Neural crest cell (in vitro differentiated cells): ENCODE measurements at regions not wholly inside any gene's neighbourhood (a gene's known extent, or its start where the extent isn't known, plus 50 kb on each side); places are given as distances from the start of the nearest gene placed in this dataset.

Experiments used
- DNase-seq: peaks from one replicate; pipeline ENCODE4 v3.0.0; 2021; ENCODE audit warnings: low read depth, mixed read lengths, low spot score
- H3K27ac Mint-ChIP-seq: one replicate; pipeline ENCODE4 v1.8.0; 2021; ENCODE audit warnings: mild to moderate bottlenecking, mixed read lengths; ENCODE audit not compliant: unreplicated experiment
- H3K27me3 Mint-ChIP-seq: 2 replicates; pipeline ENCODE4 v1.8.0; 2021; ENCODE audit warnings: low read depth, mild to moderate bottlenecking, mixed read lengths
- H3K36me3 Mint-ChIP-seq: 2 replicates; pipeline ENCODE4 v1.8.0; 2021; ENCODE audit warnings: low read depth, mild to moderate bottlenecking, mixed read lengths
- H3K4me1 Mint-ChIP-seq: 2 replicates; pipeline ENCODE4 v1.8.0; 2021; ENCODE audit warnings: mixed read lengths
- H3K4me3 Mint-ChIP-seq: one replicate; pipeline ENCODE4 v1.8.0; 2021; ENCODE audit warnings: mild to moderate bottlenecking, mixed read lengths
- H3K9me3 Mint-ChIP-seq: 2 replicates; pipeline ENCODE4 v1.8.0; 2021; ENCODE audit warnings: mixed read lengths
- CTCF ChIP-seq: fragments of 200-600 bp; sonication (generic); conservative IDR thresholded peaks from 2 replicates; pipeline ENCODE4 v1.5.0; 2021; ENCODE audit warnings: antibody characterized with exemption, mild to moderate bottlenecking

DNA sequence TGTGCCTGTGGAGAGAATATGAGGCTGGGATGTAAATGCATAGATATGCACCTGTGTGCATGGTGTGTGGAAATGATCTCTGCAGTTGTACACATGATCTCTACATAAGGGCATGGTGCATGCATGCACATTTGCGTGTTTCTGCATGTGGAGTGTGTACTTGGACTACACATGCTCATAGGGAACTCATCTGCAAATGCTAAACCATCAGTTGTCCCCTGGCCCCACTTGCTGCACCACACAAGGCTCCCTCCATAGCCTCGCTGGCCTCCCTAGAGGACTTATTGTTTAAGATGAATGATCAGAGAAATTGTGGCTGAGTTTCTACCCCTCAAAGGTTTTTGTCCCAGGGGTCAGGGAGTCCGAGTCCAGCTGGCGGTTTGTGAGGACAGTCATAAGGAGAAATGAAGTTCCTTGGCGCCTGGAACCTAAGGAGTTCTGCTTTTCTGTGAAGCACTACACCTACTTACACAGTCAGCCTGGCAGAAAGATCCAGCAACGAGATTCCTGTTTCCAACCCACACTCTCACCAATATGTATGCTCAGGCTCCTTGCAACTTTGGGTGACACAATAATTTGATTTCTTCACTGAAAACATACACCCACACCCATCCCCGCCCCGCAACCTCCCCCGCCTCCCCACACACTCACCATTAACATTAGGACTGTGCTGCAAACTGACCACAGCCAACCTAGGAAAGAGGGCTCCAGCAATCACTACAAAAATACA, 79.9 kb upstream of the CPEB4 start:
- Mint-ChIP-seq H3K36me3 (peaks cover 3% of the 10 kb centered on the region), H3K4me1 (no peaks in the 10 kb centered on the region), H3K4me3 (no peak overlapping the region), H3K9me3 (peaks cover 11% of the 10 kb centered on the region), H3K27me3 (no peaks in the 10 kb centered on the region), H3K27ac (no peak overlapping the region)
- no peak for TF ChIP-seq CTCF
- no peak for DNase-seq

DNA sequence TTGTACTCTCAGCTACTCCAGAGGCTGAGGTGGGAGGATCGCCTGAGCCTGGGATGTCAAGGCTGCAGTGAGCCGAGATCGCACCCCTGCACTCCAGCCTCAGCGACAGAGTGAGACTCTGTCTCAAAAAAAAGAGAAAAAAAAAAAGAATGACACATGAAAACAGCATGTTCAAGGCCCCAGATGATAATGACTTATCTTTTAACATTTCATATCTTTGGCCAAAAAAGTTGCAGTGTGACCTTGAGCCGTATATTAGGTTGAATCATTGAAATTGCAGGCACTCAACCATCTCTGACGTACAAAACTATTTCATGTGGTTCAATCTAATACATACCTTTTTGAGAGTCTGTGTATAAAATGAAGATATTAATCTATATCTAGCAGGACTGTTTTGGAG, 79.1 kb upstream of the CPEB4 start:
- Mint-ChIP-seq H3K27me3 (no peaks in the 10 kb centered on the region), H3K36me3 (peaks cover 3% of the 10 kb centered on the region), H3K4me3 (no peak overlapping the region), H3K9me3 (peaks cover 11% of the 10 kb centered on the region), H3K4me1 (no peaks in the 10 kb centered on the region), H3K27ac (no peak overlapping the region)
- no peak for DNase-seq
- TF ChIP-seq CTCF, result no peak

GRCh38 chr5:173812811-173813550, 75.2 kb upstream of the CPEB4 start:
- Mint-ChIP-seq H3K4me1 (no peaks in the 10 kb centered on the region), H3K27ac (no peak overlapping the region), H3K9me3 (peaks cover 11% of the 10 kb centered on the region), H3K4me3 (no peak overlapping the region), H3K27me3 (no peaks in the 10 kb centered on the region), H3K36me3 (peaks cover 3% of the 10 kb centered on the region)
- no peak for DNase-seq
- no peak for TF ChIP-seq CTCF

GRCh38 chr5:173814053-173814452, 74.1 kb upstream of the CPEB4 start:
- Mint-ChIP-seq H3K9me3 (peaks cover 14% of the 10 kb centered on the region), H3K27ac (no peak overlapping the region), H3K4me1 (no peaks in the 10 kb centered on the region), H3K4me3 (no peak overlapping the region), H3K27me3 (no peaks in the 10 kb centered on the region), H3K36me3 (peaks cover 3% of the 10 kb centered on the region)
- TF ChIP-seq CTCF, result no peak
- no peak for DNase-seq

DNA sequence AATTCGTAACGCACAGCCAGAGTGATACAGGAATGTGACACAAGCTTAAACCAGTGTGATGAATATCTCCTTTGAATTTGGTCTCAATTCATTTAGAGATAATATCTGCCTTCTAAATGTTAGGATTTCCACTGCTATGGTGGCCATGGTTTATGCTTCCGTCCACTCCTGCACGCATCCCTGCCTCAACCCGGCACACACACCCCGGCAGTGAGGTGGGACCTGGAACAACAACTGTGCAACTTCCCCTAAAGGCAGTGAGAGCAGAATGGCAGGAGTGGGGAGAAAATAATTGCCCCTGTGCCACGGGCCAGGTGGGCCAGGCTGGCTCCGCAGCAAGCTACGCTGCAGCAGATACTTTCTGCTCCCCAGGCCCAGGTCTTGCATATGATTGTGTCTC, 72.6 kb upstream of the CPEB4 start:
- H3K4me1 Mint-ChIP-seq, result no peaks in the 10 kb centered on the region
- H3K36me3 Mint-ChIP-seq, result no peaks in the 10 kb centered on the region
- H3K27me3 Mint-ChIP-seq, result no peaks in the 10 kb centered on the region
- H3K27ac Mint-ChIP-seq, result no peak overlapping the region
- no peak for TF ChIP-seq CTCF
- no peak overlapping the region for H3K4me3 Mint-ChIP-seq
- H3K9me3 Mint-ChIP-seq, result peaks cover 12% of the 10 kb centered on the region
- DNase-seq, result no peak
